Head of caudate nucleus (tissue), 42 donors: ENCODE measurements at regions not wholly inside any gene's neighbourhood (a gene's known extent, or its start where the extent isn't known, plus 50 kb on each side); places are given as distances from the start of the nearest gene placed in this dataset.

Experiments used
- DNase-seq, 42 donors: peaks; one replicate each; pipeline versions ENCODE4 v3.0.0 to v3.0.0-alpha.2; 2020 to 2021; ENCODE audit warnings: mixed read lengths in 7 of 42
- intact Hi-C: fragments of 100-400 bp; cut with DNase I; formaldehyde crosslinking; loops from one replicate; pipeline ENCODE4 v1.15.0; 2022

GRCh38 chr1:218741852-218742251 lies 396.7 kb downstream of the TGFB2 start:
- intact Hi-C loops: no loop called here
- no peak for DNase-seq

DNA sequence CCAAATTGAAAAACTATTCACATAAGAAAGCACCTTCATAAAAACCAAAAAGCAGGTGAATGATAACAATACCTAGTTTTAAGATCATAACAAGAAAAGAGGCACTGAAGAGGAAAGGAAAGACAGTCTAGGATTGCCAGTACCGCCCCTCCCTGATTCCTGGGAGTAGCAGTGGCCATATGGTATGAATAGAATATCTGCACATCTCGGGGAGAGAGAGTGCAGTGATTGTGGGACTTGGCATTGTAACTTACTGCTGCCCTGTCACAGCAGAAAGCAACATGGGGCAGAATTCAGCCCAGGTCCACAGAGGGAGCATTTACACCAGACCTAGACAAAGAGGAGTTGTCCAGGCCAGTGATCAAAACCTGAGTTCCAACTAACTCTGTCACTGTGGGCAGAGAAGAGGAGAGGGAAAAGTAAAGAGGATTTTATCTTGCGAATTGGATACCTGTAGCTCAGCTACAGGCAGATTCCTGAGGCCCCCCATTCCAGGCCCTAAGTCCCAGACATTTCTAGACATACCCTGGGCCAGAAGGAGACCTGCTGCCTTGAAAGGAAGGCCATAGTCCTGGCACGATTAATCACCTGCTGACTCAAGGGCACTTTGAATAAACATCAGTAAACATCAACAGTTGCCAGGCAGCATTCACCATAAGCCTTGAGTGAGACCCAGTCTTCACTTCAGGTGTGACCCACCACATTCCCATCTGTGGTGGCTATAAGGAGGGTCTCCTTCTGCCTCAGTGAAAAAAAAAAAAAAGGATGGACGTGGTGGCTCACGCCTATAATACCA lies 397.5 kb downstream of the TGFB2 start:
- no peak for DNase-seq
- intact Hi-C loops: no loop called here

DNA sequence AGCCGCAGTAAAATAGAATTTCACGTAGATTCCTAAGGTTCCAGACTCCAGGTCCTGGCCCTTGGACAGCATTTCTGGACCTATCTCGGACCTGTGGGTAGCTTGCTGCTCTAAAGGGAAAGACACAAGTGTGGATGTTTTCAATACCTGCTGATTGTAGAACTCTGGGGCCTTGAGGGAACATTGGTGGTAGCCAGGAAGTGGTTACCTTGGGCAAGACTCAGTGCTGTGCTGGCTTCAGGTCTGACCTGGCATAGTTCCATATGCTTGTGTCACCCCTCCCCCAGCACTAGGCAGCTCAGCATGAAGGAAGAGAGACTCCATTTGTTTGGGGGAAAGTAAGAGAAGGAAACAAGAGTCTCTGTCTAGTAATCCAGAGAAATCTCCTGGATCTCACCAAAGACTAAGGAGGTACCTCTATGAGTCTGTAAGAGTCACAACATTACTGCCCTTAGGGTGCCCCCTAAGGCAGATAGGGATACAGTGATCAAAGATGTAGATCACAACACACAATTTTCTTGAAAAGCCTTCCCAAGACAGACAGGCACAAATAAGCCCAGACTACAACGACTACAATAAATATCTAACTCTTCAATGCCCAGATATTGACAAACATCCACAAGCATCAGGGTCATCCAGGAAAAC lies 398.8 kb downstream of the TGFB2 start:
- DNase-seq: no peak
- intact Hi-C loops: no loop called here

DNA sequence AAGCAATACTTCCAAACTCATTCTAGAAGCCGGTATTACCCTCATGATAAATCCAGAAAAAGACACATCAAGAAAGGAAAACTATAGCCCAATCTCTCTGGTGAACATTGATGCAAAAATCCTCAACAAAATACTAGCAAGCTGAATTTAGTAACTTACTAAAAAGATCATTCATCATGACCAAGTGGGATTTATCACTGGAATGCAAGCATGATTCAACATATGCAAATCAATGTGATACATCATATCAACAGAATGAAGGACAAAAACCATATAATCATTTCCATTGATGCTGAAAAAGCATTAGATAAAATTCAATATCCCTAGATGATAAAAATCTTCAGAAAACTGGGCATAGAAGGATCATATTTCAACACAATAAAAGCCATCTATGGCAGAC lies 402.9 kb downstream of the TGFB2 start:
- intact Hi-C loops: no loop called here
- DNase-seq: no peak

DNA sequence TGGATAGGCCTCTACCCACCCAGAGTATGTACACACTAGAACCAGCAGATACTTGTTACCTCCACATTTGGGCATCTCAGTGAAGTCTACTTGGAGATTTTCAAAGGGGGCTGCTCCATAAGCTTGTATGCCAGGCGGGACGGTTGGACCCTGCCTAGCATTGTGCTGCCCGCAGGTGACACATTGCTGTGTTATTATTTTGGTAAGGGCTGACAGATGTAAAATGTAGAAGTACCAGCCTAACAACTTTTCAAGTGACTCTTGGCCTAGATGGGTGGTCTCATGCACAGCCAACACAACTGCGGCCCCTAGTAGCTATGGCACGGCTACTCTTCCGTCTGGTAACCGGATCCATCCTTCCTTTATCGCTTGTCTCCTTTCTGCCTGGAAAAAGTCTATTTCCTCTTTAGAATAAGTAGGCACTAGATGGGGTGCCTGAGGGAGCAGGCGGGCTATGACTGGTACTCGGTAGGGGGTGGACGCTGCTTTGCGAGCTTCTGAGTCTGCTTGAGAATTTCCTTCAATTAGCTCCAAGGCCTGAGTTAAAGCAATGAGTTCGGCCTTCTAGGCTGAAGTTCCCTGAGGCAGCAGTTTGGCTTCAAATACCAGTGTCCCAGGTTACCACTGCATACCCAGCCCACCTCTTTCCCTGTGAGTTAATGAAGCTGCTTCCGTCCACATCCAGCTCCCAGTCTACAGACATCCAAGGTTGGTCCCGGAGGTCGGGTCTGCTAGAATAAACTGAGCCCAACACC lies 405.3 kb downstream of the TGFB2 start:
- intact Hi-C loops: no loop called here
- DNase-seq: no peak

GRCh38 chr1:218751208-218751948 lies 406.2 kb downstream of the TGFB2 start:
- intact Hi-C loops: no loop called here
- DNase-seq: no peak

- DNase-seq: no peak
- intact Hi-C loops: no loop called here
These were observed 407.0 kb downstream of the TGFB2 start for GRCh38 chr1:218752126-218752525.

GRCh38 chr1:218754477-218754876 lies 409.3 kb downstream of the TGFB2 start:
- intact Hi-C loops: no loop called here
- no peak for DNase-seq

- no peak for DNase-seq
- intact Hi-C loops: no loop called here
These were observed 410.0 kb downstream of the TGFB2 start for GRCh38 chr1:218755128-218755527.

DNA sequence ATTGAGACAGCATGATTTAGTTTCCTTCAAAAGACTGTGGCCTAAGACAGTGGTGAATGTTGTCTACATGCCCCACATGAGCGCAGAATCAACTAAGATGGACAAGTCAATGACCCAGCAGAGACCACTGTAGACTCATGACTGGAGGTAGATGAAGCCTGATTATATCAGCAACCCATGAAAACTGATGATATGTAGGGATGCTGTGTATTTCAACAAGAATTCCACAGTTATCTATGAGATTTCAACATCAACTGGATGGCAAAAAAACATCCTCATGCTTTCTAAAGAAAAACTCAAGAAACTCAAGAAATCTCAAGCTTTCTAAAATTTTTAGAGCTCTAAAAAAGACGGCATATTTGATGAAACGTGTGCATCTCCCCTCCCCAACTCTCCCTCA lies 413.9 kb upstream of the LYPLAL1 start:
- DNase-seq: no peak
- intact Hi-C loops: no loop called here

DNA sequence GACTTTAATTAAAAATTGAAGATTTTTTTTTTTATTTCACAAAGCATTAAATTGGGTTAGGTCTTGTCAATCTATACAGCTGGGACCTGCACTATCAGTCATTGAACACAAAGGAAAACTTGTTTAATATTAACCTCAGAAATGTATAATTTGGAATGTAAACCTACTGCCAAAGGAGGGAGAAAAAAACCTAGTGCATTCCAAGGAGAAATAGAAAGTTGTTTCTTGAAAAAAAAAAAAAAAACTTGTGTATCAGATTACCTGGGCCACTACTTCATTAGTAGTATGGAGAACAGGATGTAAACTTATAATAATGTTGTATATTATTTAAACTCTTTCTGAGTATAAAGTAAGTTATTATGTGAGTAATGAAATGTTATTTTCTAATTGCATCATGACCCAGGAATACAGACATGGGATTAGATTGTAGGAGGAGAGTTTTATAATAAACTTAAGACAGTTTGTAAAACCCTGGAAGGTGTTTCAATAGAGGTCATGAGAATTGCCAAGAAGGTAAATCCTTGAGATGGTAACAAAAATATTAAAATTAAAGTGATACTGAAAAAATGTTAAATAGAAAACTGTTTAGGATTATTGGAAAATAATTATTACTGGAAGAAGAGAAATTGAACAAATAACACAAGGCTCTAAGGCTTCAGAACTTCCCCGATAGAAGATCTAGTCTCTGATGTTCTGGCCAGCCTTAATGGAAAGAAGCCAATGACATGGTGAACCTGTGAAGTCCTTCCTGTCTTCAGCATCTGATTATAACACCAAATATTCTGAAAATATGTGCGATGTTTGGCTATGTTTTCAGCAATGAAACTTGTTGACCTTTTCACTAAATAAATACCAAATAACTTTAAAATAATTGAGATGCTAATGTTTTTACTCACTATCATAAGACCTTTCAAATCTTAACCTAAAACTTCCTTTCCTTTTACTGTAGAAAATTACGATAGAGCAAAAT lies 412.8 kb upstream of the LYPLAL1 start:
- intact Hi-C loops: no loop called here
- no peak for DNase-seq

- DNase-seq: no peak
- intact Hi-C loops: no loop called here
These were observed 410.1 kb upstream of the LYPLAL1 start for GRCh38 chr1:218763538-218763937.

DNA sequence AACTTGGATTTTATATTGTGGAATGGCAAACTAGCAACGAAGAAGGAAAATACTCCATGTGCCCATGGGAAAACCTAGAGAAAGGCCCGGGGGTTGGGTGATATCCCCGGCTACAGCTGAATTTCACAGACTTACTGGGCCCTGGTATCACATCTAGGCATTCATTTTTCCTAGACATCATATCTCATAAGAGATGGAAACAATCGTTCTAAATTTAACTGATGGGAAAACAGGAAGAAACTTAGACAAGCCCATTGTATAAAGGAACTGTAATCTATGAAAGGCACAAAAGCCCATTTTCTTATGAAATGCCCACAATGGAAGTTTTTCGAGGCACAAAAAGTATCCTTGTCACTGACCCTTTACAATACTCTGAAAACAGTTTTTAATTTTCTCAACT lies 407.9 kb upstream of the LYPLAL1 start:
- no peak for DNase-seq
- intact Hi-C loops: no loop called here

DNA sequence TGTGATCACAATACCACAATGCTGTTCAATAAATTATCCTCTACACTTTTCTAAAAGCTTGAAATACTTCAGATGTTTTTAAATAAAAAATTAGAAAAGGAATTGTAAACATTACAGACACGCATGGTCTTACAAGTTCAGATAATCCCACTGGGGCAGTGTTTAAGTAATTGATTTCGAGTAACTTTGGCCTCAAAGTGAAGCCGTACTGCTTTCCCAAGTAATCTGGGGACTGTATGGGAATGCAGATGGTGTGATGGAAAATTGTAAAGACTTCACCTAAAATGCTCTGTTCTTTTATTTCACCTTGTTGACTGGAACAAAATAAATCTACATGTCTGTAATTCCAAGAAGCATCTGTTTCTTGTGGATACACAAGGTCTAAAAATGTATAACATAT lies 401.7 kb upstream of the LYPLAL1 start:
- intact Hi-C loops: no loop called here
- DNase-seq: no peak

- intact Hi-C loops: no loop called here
- no peak for DNase-seq
These were observed 401.1 kb upstream of the LYPLAL1 start for GRCh38 chr1:218772575-218772974.

GRCh38 chr1:218775501-218776021 lies 398.1 kb upstream of the LYPLAL1 start:
- intact Hi-C loops: no loop called here
- DNase-seq: no peak

GRCh38 chr1:218778257-218779126 lies 395.2 kb upstream of the LYPLAL1 start:
- intact Hi-C loops: no loop called here
- no peak for DNase-seq
